Right renal cortex interstitium (tissue), 3 donors: ENCODE measurements at regions not wholly inside any gene's neighbourhood (a gene's known extent, or its start where the extent isn't known, plus 50 kb on each side); places are given as distances from the start of the nearest gene placed in this dataset.
"Not testable (repeated sequence)": the region's sequence is repeated elsewhere in the genome, so short reads cannot be mapped to it uniquely, and the experiment has no call there.

Experiments
- DNase-seq, 3 donors: peaks; one replicate each; pipeline ENCODE4 v3.0.0-alpha.2; 2013; ENCODE audit warnings: low read depth in 3 of 3, low spot score in 2 of 3

DNA sequence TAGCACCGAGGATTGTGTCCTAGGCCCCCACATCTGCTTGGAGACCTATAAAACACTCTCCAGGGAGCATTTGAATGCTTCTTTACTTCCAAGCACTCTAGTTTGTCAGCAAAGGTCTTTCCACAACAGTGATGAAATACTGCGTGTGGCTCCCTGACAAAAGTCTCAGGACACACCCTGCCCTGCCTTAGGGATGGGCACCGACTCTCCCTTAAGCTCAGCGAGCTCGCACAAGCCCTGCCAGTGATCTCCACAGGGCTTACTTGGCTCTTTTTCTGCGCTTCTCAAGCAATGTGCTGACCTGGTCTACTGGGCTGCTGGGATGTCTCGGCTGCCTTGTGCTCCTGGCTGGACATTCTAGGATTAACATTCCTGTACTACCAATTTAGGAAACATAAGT, 84.3 kb upstream of the MPP7 start:
- no peak for DNase-seq

DNA sequence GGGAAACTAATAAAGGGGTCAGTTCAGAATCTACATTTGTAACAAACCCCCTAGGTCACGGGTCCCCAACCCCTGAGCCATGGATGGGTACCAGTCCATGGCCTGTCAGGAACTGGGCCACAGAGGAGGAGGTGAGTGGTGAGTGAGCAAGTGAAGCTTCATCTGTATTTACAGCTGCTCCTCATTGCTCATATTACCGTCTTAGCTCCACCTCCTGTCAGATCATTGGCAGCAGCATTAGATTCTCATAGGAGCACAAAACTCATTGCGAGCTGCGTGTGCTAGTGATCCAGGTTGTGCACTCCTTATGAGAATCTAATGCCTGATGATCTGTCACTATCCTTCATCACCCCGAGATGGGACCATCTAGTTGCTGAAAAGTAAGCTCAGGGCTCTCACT, 88.4 kb upstream of the MPP7 start:
- no peak for DNase-seq

DNA sequence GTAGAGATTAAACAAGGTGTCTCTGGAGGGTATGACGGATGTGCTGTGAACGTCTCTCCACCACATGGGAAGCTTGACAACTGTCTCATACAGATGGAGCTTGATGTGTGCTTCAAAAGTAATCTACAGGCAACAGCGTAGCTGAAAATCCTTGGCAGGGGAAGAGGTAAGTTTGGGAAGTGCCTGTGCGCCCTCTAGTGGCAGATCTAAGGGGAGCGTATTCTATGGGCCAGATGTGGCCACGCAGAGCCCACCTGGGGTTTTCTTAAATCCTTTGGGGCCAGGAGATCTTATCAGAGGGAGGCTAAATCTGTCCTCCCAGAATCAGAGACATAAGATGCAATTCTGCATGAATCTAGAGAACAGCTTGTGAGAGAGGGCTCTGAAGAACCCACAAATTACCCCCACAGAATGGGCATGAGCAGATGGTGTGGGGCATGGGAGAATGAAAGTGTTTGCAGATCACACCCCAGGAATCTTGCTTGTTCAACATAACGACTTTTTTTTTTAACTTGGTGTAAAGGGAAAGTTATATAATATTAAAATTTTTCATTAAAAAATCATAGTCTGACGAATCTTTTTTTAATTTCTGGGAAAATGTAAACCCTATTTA, 91.2 kb upstream of the MPP7 start:
- DNase-seq, result peak in 2 of 3 donors; percentile 27 to 38

GRCh38 chr10:28396331-28396730, 93.5 kb upstream of the MPP7 start:
- DNase-seq, result no peak

DNA sequence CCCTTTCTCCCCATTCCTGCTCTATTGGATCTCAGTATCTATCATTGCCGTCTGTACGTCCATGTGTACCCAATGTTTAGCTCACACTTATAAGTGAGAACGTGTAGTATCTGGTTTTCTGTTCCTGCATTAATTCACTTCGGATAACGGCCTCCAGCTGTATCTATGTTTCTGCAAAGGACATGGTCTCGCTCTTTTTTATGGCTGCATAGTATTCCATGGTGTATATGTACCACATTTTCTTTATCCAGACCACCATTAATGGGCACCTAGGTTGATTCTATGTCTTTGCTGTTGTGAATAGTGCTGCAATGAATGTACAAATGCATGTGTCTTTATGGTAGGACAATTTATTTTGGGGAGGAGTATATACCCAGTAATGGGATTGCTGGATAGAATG, 94.4 kb upstream of the MPP7 start:
- DNase-seq, result no peak

DNA sequence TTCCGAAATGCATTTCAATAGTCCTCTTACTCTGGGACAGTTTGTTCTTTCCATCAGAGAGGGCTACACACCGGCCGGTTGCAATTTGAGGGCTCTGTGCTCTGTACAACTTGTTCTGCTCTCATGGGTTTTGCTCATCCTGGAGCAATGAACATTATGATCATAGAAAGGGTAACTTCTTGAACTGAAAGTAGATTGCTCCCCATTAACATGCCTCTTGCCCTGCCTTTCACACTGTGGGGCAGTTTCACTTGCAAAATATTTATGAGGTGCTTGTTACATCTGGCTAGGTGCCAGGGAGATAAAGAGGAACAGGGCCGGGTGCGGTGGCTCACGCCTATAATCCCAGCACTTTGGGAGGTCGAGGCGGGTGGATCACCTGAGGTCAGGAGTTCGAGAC, 97.3 kb upstream of the MPP7 start:
- DNase-seq, result no peak

DNA sequence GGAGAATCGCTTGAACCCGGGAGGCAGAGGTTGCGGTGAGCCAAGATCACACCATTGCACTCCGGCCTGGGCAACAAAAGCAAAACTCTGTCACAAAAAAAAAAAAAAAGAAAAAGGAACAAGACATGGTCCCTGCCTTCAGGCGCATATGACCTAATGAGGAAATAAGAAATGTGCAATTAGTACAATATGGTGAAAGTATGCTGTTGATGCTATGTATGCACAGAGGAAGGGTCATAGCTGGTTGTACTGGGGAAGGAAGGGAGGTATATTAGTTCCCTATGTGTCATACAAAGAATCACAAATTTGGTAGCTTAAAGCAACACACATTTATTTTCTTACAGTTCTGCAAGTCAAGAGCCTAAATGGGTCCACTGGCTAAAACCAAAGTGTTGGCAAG, 97.8 kb upstream of the MPP7 start:
- no peak for DNase-seq

DNA sequence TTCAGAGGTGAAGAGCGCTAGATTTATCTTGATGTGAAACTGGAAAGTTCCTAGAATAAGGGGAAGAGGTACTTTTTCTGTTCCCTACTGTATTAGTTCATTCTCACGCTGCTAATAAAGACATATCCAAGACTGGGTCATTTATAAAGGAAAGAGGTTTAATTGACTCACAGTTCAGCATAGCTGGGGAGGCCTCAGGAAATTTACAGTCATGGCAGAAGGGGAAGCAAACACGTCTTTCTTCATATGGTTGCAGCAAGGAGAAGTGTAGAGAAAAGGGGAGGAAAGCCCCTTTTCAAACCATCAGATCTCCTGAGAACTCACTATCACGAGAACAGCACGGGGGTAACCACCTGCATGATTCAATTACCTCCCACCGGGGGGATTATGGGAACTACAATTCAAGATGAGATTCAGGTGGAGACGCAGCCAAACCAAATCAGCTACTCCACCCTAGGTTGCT, 99.8 kb upstream of the MPP7 start:
- DNase-seq, result not testable (repeated sequence)

DNA sequence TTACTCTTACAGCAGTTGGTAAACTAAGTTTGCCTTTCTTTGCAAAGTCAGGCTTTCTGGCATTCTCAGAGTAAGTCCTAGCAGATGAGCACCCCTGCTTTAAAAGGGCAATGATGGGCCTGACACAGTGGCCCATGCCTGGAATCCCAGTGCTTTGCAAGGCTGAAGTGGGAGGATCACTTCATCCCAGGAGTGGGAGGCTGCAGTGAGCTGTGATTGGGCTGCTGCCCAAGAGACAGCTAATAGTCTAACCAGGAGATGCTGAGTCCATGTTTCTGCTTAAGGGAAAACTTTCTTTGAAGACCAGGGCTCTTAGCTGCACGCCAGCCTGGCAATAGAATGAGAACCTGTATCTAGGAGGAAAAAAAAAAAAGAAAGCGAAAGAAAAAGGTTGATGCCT, 100.2 kb upstream of the MPP7 start:
- no peak for DNase-seq

GRCh38 chr10:28408237-28408777, 105.4 kb upstream of the MPP7 start:
- no peak for DNase-seq

DNA sequence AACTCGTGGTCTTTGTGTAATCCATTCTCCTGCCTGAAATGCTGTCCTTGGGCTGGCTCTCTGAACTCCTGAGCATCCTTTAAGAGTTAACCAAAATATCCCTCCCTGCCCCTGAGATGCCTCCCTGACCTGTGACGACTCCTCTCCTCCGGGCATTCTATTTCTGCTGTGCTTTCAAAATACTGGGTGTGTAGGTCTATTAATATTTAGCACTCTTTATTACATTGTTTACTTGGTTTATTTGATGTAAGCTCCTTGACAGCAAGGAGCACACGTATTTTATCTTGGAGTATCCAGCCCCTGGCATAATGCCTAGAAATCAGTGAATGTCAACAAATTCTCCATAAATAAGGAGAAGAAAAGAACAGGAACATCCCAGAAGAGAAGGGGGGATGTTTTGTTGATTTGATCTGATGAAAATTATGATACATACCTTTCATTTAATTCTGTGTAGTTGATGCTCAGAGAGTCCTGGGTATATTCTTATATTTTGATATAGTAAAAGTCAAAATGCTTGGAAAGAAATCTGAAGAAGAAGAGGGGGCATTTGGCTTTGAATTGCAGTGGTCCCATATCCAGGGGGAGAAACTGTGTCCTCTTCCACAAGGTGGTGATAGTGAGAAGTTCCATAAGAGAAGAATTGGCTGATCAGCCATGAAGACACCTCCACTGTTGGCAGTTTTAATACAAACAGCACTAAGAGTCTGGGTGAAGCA, 107.7 kb upstream of the MPP7 start:
- no peak for DNase-seq

- no peak for DNase-seq
Measured at GRCh38 chr10:28411136-28411460, 108.2 kb upstream of the MPP7 start.

DNA sequence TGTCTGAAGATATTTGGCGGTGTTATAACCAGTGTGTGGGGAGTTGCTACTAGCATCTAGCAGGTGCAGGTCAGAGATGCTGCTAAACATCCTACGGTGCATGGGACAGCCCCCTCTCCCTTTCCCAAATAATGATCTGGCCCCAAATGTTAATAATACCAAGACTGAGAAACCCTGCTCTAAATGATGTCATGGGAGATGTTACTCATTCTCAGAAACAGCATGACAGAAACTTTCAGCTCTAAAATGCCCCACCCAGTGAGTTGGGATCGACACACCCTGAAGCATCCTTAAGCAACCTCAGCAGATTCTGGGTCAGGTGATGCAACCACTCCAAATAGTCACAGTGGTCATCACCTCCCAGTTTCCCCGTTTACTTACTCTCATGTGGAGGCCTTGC, 108.8 kb upstream of the MPP7 start:
- DNase-seq, result no peak

- DNase-seq, result no peak
Measured at GRCh38 chr10:28418069-28418468, 114.8 kb upstream of the WAC start.

GRCh38 chr10:28425422-28425821, 107.5 kb upstream of the WAC start:
- no peak for DNase-seq

DNA sequence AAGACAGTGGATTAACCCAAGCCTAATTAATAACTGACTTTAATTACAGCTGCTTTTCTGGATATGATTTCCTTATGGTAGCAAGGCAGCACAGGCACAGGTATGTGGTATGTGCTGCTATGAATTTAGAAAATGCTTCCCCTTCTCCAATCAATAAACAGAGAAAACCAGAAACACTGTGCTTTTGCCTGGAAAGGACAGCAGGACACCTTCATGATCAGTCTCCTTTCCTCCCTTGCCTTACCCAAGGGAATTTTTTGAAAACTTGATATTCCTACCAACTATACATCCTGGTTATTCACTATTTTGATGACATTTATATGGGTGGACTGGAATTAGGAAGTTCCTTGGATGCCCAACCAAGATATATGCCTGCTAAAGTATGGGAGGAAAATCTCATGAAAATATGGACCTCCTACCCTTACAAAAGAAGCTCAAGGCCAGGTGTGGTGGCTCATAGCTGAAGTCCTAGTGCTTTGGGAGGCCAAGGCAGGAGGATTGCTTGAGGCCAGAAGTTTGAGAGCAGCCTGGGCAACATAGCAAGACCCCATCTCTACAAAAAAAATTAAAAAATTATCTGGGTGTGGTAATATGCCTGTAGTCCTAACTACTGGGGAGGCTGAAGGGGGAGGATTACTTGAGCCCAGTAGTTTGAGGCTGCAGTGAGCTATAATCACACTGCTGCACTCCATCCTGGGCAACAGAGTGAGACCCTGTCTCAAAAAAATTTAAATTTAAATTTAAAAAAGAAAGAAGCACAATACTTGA, 106.3 kb upstream of the WAC start:
- no peak for DNase-seq

DNA sequence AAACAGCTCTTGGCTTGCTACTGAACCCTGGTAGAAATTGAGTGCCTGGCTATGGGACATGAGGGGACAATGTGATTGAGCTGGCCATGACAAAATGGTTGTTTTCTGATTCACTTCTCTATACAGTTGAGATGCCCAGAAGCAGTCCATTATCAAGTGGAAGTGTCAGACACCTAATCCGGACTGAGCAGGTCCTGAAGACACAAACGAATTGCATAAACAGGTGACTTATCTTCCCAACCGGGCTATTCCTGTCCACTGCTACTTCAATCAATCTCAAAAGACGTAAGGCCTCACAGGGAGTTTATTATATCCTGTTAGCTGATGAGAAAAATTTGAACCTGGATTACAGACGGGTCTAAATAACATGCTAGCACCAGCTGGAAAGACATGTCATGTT, 105.5 kb upstream of the WAC start:
- DNase-seq, result no peak

- no peak for DNase-seq
Measured at GRCh38 chr10:28429045-28429444, 103.9 kb upstream of the WAC start.

- DNase-seq, result no peak
Measured at GRCh38 chr10:28429573-28430216, 103.2 kb upstream of the WAC start.

DNA sequence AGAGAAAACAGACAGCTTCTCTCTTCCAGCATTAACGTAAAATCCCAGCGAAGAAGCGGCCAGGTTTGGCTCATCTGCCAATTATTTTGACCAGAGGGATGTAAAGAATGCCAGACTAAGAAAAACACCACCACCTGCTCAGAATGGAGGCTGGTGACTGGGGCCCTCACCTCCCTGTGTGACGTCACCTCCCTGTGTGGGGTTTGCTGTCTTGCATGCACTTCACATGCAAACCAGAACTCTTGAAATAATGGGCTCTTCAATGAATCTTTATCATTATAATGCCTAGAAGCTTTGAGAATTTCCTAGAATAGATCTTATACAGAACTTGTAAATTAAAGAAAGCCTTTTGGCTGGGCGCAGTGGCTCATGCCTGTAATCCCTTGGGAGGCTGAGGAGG, 101.8 kb upstream of the WAC start:
- DNase-seq, result no peak

GRCh38 chr10:28432210-28432676, 100.7 kb upstream of the WAC start:
- DNase-seq, result peak; percentile 33 to 47 (median 46)
